WTC11 (cell line): ENCODE measurements at regions not wholly inside any gene's neighbourhood (a gene's known extent, or its start where the extent isn't known, plus 50 kb on each side); places are given as distances from the start of the nearest gene placed in this dataset.

Source experiments
- ATAC-seq: fragments of 200-7000 bp; cut with Tn5 transposase; 2 replicates; pipeline ENCODE4 v1.10.0; 2021; ENCODE audit warnings: mild to moderate bottlenecking, moderate library complexity
- CTCF ChIA-PET: fragments of 300-600 bp; sonication (Branson Sonifier 250); formaldehyde crosslinking; loops from one replicate; lab custom pipeline; 2021; ENCODE audit warnings: antibody characterized with exemption; lab: Charles Lee
- POLR2A ChIA-PET: fragments of 350-600 bp; sonication (Branson Sonifier 250); formaldehyde crosslinking; loops from one replicate; lab custom pipeline; 2021; ENCODE audit warnings: antibody characterized with exemption; lab: Charles Lee
- DNase-seq: peaks from one replicate; pipeline ENCODE4 v3.0.0; 2021; ENCODE audit warnings: low spot score
- H3K27ac Mint-ChIP-seq: 2 replicates; pipeline ENCODE4 v1.8.0; 2021; ENCODE audit warnings: mixed read lengths
- H3K27me3 Mint-ChIP-seq: 2 replicates; pipeline ENCODE4 v1.8.0; 2021; ENCODE audit warnings: low read depth, mild to moderate bottlenecking, moderate library complexity, mixed read lengths
- H3K36me3 Mint-ChIP-seq: 2 replicates; pipeline ENCODE4 v1.8.0; 2021; ENCODE audit warnings: mixed read lengths
- H3K4me1 Mint-ChIP-seq: 2 replicates; pipeline ENCODE4 v1.8.0; 2022; ENCODE audit warnings: mixed read lengths
- H3K4me3 Mint-ChIP-seq: 2 replicates; pipeline ENCODE4 v1.8.0; 2021; ENCODE audit warnings: mild to moderate bottlenecking, moderate library complexity, mixed read lengths
- H3K9me3 Mint-ChIP-seq: 2 replicates; pipeline ENCODE4 v1.8.0; 2021; ENCODE audit warnings: mixed read lengths
- CDX4 ChIP-seq: fragments of 250-450 bp; sonication (Bioruptor Pico); IDR thresholded peaks from 2 replicates; pipeline ENCODE4 v1.9.0; 2021; ENCODE audit warnings: moderate library complexity, mild to moderate bottlenecking, inconsistent platforms, borderline replicate concordance
- CREM ChIP-seq: sonication (generic); formaldehyde crosslinking; IDR thresholded peaks from 2 replicates; pipeline ENCODE4 v1.8.1; 2022; ENCODE audit warnings: mild to moderate bottlenecking, missing genetic modification reagents, moderate library complexity
- E2F5 ChIP-seq: sonication (generic); formaldehyde crosslinking; IDR thresholded peaks from 2 replicates; pipeline ENCODE4 v1.8.1; 2022; ENCODE audit warnings: mild to moderate bottlenecking, moderate library complexity, missing genetic modification reagents
- ERG ChIP-seq: fragments of 250-450 bp; sonication (Bioruptor Pico); IDR thresholded peaks from 2 replicates; pipeline ENCODE4 v1.8.0; 2021; ENCODE audit warnings: mild to moderate bottlenecking
- ESRRA ChIP-seq: sonication (generic); formaldehyde crosslinking; IDR thresholded peaks from 2 replicates; pipeline ENCODE4 v1.8.1; 2022; ENCODE audit warnings: mild to moderate bottlenecking, missing genetic modification reagents, borderline replicate concordance
- FOXJ3 ChIP-seq: sonication (generic); formaldehyde crosslinking; IDR thresholded peaks from 2 replicates; pipeline ENCODE4 v1.9.0; 2021; ENCODE audit warnings: missing genetic modification reagents, mild to moderate bottlenecking, borderline replicate concordance
- FOXP1 ChIP-seq: sonication (generic); formaldehyde crosslinking; IDR thresholded peaks from 2 replicates; pipeline ENCODE4 v1.8.0; 2022; ENCODE audit warnings: missing genetic modification reagents, mild to moderate bottlenecking, moderate library complexity, borderline replicate concordance
- JAZF1 ChIP-seq: fragments of 250-450 bp; sonication (Bioruptor Pico); IDR thresholded peaks from 2 replicates; pipeline ENCODE4 v1.9.0; 2021; ENCODE audit warnings: moderate library complexity, mild to moderate bottlenecking, inconsistent platforms
- MXD4 ChIP-seq: fragments of 250-450 bp; sonication (Bioruptor Pico); IDR thresholded peaks from 2 replicates; pipeline ENCODE4 v1.8.0; 2021; ENCODE audit warnings: mild to moderate bottlenecking, moderate library complexity, borderline replicate concordance
- NFATC4 ChIP-seq: fragments of 250-450 bp; sonication (Bioruptor Pico); IDR thresholded peaks from 2 replicates; pipeline ENCODE4 v1.9.0; 2021; ENCODE audit warnings: mild to moderate bottlenecking
- NFE2L1 ChIP-seq: sonication (generic); formaldehyde crosslinking; IDR thresholded peaks from 2 replicates; pipeline ENCODE4 v1.8.1; 2023; ENCODE audit warnings: missing genetic modification reagents
- OVOL2 ChIP-seq: fragments of 250-450 bp; sonication (Bioruptor Pico); IDR thresholded peaks from 2 replicates; pipeline ENCODE4 v1.9.0; 2021; ENCODE audit warnings: mild to moderate bottlenecking, borderline replicate concordance
- PRRX2 ChIP-seq: fragments of 250-450 bp; sonication (Bioruptor Pico); IDR thresholded peaks from 2 replicates; pipeline ENCODE4 v1.8.0; 2021; ENCODE audit warnings: mild to moderate bottlenecking
- RORB ChIP-seq: fragments of 250-450 bp; sonication (Bioruptor Pico); IDR thresholded peaks from 2 replicates; pipeline ENCODE4 v1.9.0; 2021; ENCODE audit warnings: mild to moderate bottlenecking
- SP1 ChIP-seq: sonication (generic); formaldehyde crosslinking; conservative IDR thresholded peaks from 2 replicates; pipeline ENCODE4 v1.8.1; 2022; ENCODE audit warnings: missing genetic modification reagents
- ZNF138 ChIP-seq: sonication (generic); formaldehyde crosslinking; conservative IDR thresholded peaks from 2 replicates; pipeline ENCODE4 v1.8.1; 2022; ENCODE audit warnings: mild to moderate bottlenecking, moderate library complexity, missing genetic modification reagents
- ZNF263 ChIP-seq: sonication (generic); formaldehyde crosslinking; IDR thresholded peaks from 2 replicates; pipeline ENCODE4 v1.8.1; 2022; ENCODE audit warnings: low read depth, mild to moderate bottlenecking, moderate library complexity, missing genetic modification reagents
- ZSCAN18 ChIP-seq: fragments of 250-450 bp; sonication (Bioruptor Pico); IDR thresholded peaks from 2 replicates; pipeline ENCODE4 v2.1.2; 2022; ENCODE audit warnings: mild to moderate bottlenecking, moderate library complexity
- TF ChIP-seq, protein P1 (sequence below): fragments of 250-450 bp; sonication (Bioruptor Pico); IDR thresholded peaks from 2 replicates; pipeline ENCODE4 v1.9.0; 2021; ENCODE audit warnings: mild to moderate bottlenecking
- TF ChIP-seq, protein P2 (sequence below): fragments of 200-600 bp; IDR thresholded peaks from 2 replicates; pipeline ENCODE4 v1.8.0; 2022; ENCODE audit warnings: antibody characterized with exemption
- TF ChIP-seq, protein P3 (sequence below): sonication (generic); formaldehyde crosslinking; IDR thresholded peaks from 2 replicates; pipeline ENCODE4 v1.8.0; 2023; ENCODE audit warnings: mild to moderate bottlenecking, missing genetic modification reagents
- TF ChIP-seq, protein P4 (sequence below): sonication (generic); formaldehyde crosslinking; IDR thresholded peaks from 2 replicates; pipeline ENCODE4 v1.8.1; 2022; ENCODE audit warnings: low read depth, mild to moderate bottlenecking, moderate library complexity, missing genetic modification reagents, borderline replicate concordance

- H3K4me1 Mint-ChIP-seq, result peaks cover 11% of the 10 kb centered on the region
- ATAC-seq, result no peak
- H3K36me3 Mint-ChIP-seq, result no peaks in the 10 kb centered on the region
- ChIA-PET CTCF (interaction anchor here (0.6 kb wide), 1 partner anchor 573 kb away, joined by 3 read pairs; no protein-coding TSS in a partner anchor), POLR2A (interaction anchor here (0.7 kb wide), 1 partner anchor 9 kb away, joined by 6 read pairs; no protein-coding TSS in a partner anchor)
- H3K9me3 Mint-ChIP-seq, result no peaks in the 10 kb centered on the region
- DNase-seq, result no peak
- H3K27me3 Mint-ChIP-seq, result no peaks in the 10 kb centered on the region
- no peak for TF ChIP-seq RORB (CRISPR knock-in tag)
- no peak for TF ChIP-seq NFATC4
- TF ChIP-seq SP1 (CRISPR knock-in tag), result no peak
- no peak for TF ChIP-seq FOXP1
- no peak for TF ChIP-seq E2F5 (CRISPR knock-in tag)
- TF ChIP-seq, protein P1, sequence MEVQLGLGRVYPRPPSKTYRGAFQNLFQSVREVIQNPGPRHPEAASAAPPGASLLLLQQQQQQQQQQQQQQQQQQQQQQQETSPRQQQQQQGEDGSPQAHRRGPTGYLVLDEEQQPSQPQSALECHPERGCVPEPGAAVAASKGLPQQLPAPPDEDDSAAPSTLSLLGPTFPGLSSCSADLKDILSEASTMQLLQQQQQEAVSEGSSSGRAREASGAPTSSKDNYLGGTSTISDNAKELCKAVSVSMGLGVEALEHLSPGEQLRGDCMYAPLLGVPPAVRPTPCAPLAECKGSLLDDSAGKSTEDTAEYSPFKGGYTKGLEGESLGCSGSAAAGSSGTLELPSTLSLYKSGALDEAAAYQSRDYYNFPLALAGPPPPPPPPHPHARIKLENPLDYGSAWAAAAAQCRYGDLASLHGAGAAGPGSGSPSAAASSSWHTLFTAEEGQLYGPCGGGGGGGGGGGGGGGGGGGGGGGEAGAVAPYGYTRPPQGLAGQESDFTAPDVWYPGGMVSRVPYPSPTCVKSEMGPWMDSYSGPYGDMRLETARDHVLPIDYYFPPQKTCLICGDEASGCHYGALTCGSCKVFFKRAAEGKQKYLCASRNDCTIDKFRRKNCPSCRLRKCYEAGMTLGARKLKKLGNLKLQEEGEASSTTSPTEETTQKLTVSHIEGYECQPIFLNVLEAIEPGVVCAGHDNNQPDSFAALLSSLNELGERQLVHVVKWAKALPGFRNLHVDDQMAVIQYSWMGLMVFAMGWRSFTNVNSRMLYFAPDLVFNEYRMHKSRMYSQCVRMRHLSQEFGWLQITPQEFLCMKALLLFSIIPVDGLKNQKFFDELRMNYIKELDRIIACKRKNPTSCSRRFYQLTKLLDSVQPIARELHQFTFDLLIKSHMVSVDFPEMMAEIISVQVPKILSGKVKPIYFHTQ (CRISPR knock-in tag), result no peak
- no peak overlapping the region for H3K4me3 Mint-ChIP-seq
- no peak overlapping the region for H3K27ac Mint-ChIP-seq
These were observed 193.7 kb upstream of the ESRRG start for GRCh38 chr1:216916890-216917438.

DNA sequence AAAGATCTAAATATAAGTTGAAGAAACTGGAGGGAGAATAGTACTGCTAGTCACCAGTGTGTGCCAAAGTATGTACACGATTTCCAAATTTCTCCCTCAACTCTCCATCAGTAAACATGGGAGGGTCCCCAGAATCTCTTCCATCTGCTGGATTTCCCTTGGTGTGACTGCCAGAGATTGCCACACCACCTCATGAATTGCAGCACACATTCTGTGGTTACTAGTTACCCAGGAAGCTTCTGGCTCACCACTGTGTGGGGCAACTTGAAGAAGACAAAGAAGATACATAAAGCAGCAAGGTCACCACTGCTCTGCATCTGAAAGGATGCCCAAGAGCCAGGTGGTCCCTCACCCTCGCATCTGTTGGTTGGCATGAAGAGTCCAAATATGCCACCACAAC, 191.7 kb upstream of the ESRRG start:
- Mint-ChIP-seq H3K27ac (no peak overlapping the region), H3K4me1 (peaks cover 17% of the 10 kb centered on the region), H3K27me3 (no peaks in the 10 kb centered on the region), H3K36me3 (no peaks in the 10 kb centered on the region), H3K9me3 (no peaks in the 10 kb centered on the region), H3K4me3 (no peak overlapping the region)
- no peak for DNase-seq
- peak; percentile 28; the same call in 1 of the 2 replicates for ATAC-seq
- TF ChIP-seq, protein P2, sequence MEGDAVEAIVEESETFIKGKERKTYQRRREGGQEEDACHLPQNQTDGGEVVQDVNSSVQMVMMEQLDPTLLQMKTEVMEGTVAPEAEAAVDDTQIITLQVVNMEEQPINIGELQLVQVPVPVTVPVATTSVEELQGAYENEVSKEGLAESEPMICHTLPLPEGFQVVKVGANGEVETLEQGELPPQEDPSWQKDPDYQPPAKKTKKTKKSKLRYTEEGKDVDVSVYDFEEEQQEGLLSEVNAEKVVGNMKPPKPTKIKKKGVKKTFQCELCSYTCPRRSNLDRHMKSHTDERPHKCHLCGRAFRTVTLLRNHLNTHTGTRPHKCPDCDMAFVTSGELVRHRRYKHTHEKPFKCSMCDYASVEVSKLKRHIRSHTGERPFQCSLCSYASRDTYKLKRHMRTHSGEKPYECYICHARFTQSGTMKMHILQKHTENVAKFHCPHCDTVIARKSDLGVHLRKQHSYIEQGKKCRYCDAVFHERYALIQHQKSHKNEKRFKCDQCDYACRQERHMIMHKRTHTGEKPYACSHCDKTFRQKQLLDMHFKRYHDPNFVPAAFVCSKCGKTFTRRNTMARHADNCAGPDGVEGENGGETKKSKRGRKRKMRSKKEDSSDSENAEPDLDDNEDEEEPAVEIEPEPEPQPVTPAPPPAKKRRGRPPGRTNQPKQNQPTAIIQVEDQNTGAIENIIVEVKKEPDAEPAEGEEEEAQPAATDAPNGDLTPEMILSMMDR, result no peak
- TF ChIP-seq SP1 (CRISPR knock-in tag) (no peak), JAZF1 (no peak), ESRRA (CRISPR knock-in tag) (no peak), CREM (CRISPR knock-in tag) (no peak), ZNF263 (no peak), FOXJ3 (no peak), MXD4 (CRISPR knock-in tag) (no peak), FOXP1 (no peak), PRRX2 (no peak), ZNF138 (no peak), NFE2L1 (CRISPR knock-in tag) (no peak), CDX4 (CRISPR knock-in tag) (no peak), ZSCAN18 (no peak), RORB (CRISPR knock-in tag) (no peak), OVOL2 (CRISPR knock-in tag) (no peak), ERG (no peak)
- TF ChIP-seq, protein P3, sequence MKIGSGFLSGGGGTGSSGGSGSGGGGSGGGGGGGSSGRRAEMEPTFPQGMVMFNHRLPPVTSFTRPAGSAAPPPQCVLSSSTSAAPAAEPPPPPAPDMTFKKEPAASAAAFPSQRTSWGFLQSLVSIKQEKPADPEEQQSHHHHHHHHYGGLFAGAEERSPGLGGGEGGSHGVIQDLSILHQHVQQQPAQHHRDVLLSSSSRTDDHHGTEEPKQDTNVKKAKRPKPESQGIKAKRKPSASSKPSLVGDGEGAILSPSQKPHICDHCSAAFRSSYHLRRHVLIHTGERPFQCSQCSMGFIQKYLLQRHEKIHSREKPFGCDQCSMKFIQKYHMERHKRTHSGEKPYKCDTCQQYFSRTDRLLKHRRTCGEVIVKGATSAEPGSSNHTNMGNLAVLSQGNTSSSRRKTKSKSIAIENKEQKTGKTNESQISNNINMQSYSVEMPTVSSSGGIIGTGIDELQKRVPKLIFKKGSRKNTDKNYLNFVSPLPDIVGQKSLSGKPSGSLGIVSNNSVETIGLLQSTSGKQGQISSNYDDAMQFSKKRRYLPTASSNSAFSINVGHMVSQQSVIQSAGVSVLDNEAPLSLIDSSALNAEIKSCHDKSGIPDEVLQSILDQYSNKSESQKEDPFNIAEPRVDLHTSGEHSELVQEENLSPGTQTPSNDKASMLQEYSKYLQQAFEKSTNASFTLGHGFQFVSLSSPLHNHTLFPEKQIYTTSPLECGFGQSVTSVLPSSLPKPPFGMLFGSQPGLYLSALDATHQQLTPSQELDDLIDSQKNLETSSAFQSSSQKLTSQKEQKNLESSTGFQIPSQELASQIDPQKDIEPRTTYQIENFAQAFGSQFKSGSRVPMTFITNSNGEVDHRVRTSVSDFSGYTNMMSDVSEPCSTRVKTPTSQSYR, result no peak
- TF ChIP-seq, protein P4, sequence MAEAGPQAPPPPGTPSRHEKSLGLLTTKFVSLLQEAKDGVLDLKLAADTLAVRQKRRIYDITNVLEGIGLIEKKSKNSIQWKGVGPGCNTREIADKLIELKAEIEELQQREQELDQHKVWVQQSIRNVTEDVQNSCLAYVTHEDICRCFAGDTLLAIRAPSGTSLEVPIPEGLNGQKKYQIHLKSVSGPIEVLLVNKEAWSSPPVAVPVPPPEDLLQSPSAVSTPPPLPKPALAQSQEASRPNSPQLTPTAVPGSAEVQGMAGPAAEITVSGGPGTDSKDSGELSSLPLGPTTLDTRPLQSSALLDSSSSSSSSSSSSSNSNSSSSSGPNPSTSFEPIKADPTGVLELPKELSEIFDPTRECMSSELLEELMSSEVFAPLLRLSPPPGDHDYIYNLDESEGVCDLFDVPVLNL (CRISPR knock-in tag), result no peak
- CTCF ChIA-PET, result no interaction called here
- POLR2A ChIA-PET, result no interaction called here
